ENCODE measurements at regions not wholly inside any gene's neighbourhood (a gene's known extent, or its start where the extent isn't known, plus 50 kb on each side); places are given as distances from the start of the nearest gene placed in this dataset.

DNA sequence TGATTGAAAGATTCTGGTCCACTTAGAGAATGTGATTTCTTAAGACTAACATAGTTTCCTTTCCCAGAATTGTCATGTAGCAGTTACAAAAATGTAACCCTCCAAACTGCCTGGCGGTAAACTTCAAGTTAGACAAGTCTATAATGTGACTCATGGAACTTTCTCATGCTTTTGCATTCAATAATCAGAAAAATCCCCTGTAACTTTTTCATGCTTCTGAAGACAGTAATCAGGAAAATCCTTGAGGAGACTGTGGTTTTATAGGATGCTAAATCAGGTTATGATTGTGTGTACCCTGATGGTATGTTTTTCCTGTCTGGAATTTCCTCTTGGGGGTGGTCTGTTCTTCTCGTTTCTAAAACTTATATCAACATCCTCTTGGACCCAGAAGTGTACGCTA is 74.0 kb upstream of the RARB start:
- Mint-ChIP-seq H3K4me3 (ENCODE audit: low read depth) (no peak overlapping the region), H3K9me3 (no peaks in the 10 kb centered on the region), H3K27me3 (ENCODE audit: low read depth) (no peaks in the 10 kb centered on the region), H3K27ac (no peak overlapping the region), H3K36me3 (ENCODE audit: low read depth) (no peaks in the 10 kb centered on the region), H3K4me1 (ENCODE audit: low read depth) (no peaks in the 10 kb centered on the region)
- DNase-seq (ENCODE audit: low spot score): no peak
- intact Hi-C loops (cut with micrococcal nuclease): no loop called here

DNA sequence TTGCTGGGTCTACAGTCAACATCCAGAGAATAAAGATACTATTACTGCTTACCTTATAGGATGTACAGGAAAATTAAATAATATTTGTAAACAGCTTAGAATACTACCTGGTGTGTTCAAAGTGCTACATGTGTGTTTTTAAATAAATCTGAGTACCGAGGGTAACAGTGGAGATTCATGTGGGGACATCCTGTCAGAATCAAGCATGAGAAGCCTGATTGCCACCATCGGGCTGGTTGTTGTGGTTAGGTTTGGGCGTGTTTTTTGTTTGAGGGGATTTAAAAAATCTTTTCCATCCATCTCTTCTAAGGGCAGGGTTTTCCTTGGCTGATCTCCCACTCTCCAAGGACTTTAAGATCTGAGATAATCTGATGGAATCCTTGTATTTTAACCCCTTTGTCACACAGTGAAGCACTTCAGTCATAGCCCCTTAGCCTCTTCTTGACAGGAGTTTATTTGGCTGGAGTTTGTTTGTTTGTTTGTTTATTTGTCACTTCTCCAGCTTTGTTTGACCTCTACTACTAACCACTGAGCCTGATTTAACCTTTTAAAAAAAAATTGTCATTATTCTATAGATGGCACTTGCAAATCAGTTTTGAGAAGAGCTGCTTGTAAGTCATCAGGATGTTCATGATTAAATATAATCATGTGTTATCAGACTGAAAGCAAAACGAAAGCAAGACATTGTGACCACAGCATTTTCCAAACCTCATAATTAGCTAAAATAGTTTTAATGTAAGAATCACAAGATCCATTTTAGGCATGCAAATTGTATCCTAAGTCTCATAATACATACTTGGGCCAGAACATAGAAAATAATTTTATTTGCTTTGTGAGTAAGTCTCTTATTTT is 72.8 kb upstream of the RARB start:
- H3K36me3 Mint-ChIP-seq (ENCODE audit: low read depth): no peaks in the 10 kb centered on the region
- H3K27ac Mint-ChIP-seq: no peak overlapping the region
- H3K9me3 Mint-ChIP-seq: no peaks in the 10 kb centered on the region
- intact Hi-C loops (cut with micrococcal nuclease): no loop called here
- no peak overlapping the region for H3K4me3 Mint-ChIP-seq (ENCODE audit: low read depth)
- no peaks in the 10 kb centered on the region for H3K4me1 Mint-ChIP-seq (ENCODE audit: low read depth)
- DNase-seq (ENCODE audit: low spot score): no peak
- H3K27me3 Mint-ChIP-seq (ENCODE audit: low read depth): no peaks in the 10 kb centered on the region

DNA sequence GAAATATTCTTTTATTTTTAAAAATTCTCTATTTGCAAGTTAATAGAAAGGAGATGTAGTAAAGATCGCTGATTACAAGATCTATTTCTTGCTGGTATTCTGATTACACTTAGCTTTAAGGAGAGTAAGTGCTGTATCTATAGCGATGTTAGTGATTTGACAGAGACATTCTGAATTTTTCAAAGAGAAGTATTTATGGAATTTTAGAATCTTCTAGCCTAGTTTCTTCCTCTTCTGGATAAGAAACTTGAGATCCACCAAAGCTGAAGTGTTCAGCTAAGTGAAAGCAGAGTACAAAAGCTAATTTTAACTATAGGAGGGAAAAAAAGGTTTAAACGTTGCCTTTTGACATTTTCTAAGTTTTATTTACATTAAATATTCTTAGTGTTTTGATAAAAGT is 72.1 kb upstream of the RARB start:
- H3K4me3 Mint-ChIP-seq (ENCODE audit: low read depth): no peak overlapping the region
- H3K27ac Mint-ChIP-seq: no peak overlapping the region
- H3K4me1 Mint-ChIP-seq (ENCODE audit: low read depth): no peaks in the 10 kb centered on the region
- H3K36me3 Mint-ChIP-seq (ENCODE audit: low read depth): no peaks in the 10 kb centered on the region
- H3K27me3 Mint-ChIP-seq (ENCODE audit: low read depth): no peaks in the 10 kb centered on the region
- no peak for DNase-seq (ENCODE audit: low spot score)
- H3K9me3 Mint-ChIP-seq: no peaks in the 10 kb centered on the region
- intact Hi-C loops (cut with micrococcal nuclease): no loop called here

DNA sequence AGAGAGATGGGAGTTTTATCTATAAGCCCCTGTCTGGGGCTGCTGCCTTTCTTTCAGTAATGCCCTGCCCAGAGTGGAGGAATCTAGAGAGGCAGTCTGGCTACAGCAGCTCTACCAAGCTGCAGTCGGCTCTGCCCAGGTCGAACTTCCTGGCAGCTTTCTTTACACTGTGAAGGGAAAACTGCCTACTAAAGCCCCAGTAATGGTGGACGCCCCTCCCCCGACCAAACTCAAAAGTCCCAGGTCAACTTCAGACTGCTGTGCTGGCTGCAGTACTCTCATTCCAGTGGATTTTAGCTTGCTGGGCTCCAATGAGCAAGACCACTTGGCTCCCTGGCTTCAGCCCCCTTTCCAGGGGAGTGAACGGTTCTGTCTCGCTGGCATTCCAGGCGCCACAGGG is 65.9 kb upstream of the RARB start:
- Mint-ChIP-seq H3K27me3 (ENCODE audit: low read depth) (no peaks in the 10 kb centered on the region), H3K9me3 (peaks cover 6% of the 10 kb centered on the region), H3K4me1 (ENCODE audit: low read depth) (no peaks in the 10 kb centered on the region), H3K27ac (no peak overlapping the region), H3K36me3 (ENCODE audit: low read depth) (no peaks in the 10 kb centered on the region), H3K4me3 (ENCODE audit: low read depth) (no peak overlapping the region)
- intact Hi-C loops (cut with micrococcal nuclease): no loop called here
- DNase-seq (ENCODE audit: low spot score): no peak

DNA sequence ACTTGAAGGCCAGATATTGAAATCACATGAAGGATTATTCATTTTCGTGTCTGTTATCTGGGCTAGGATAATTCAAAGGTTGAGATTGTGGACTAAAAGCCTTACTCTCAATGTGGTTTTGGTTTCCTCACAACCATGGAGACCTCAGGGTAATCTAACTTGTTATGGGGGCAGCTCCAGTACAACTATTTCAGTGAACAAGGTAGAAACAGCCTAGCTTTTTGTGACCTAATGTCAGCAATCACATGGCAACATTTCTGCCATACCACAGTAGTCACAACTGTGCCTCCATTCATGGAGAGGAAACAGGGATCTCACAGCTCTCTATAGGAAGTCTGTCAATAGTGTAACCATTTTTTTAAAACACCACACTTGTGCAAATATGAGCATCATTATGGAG is 62.4 kb upstream of the RARB start:
- Mint-ChIP-seq H3K27ac (no peak overlapping the region), H3K36me3 (ENCODE audit: low read depth) (no peaks in the 10 kb centered on the region), H3K27me3 (ENCODE audit: low read depth) (no peaks in the 10 kb centered on the region), H3K4me1 (ENCODE audit: low read depth) (no peaks in the 10 kb centered on the region), H3K4me3 (ENCODE audit: low read depth) (no peak overlapping the region), H3K9me3 (peaks cover 6% of the 10 kb centered on the region)
- intact Hi-C loops (cut with micrococcal nuclease): no loop called here
- no peak for DNase-seq (ENCODE audit: low spot score)

DNA sequence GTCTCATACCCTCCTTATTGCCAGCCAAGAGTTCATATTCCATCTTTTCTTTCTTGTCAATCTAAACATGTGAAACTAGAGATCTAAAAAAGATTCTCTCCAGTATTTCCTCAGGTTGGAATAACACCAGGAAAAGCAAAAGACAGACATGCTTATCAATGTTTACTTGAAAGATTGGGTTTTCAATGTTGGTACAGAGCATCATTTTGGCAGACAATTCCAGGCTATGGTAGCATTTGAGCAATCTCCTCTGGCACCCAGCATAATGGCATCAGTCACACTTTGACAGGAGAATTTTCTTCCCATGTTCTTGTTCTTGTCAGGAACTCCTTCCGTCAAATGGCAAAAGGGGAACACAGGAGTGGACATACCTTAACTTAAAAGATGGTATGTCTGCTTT is 61.0 kb upstream of the RARB start:
- Mint-ChIP-seq H3K27ac (no peak overlapping the region), H3K27me3 (ENCODE audit: low read depth) (no peaks in the 10 kb centered on the region), H3K9me3 (peaks cover 6% of the 10 kb centered on the region), H3K36me3 (ENCODE audit: low read depth) (no peaks in the 10 kb centered on the region), H3K4me3 (ENCODE audit: low read depth) (no peak overlapping the region), H3K4me1 (ENCODE audit: low read depth) (no peaks in the 10 kb centered on the region)
- no peak for DNase-seq (ENCODE audit: low spot score)
- intact Hi-C loops (cut with micrococcal nuclease): no loop called here

DNA sequence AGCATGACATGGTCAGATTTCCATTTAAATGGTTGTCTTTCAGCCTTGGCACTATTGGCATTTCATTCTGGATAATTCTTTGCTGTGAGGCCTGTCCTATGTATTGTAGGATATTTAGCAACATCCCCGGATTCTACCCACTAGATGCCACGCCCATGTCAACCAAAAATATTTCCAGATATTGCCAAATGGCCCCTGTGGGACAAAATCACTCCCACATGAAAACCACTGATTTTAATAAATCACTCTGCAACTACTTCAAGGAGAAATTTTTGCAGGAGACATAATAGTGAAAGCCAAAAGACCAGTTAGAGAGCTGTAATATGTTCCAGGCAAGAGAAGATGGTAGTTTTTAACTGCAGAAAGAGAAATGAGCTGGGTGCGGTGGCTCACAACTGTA is 55.9 kb upstream of the RARB start:
- Mint-ChIP-seq H3K9me3 (no peaks in the 10 kb centered on the region), H3K27ac (no peak overlapping the region), H3K4me3 (ENCODE audit: low read depth) (no peak overlapping the region), H3K4me1 (ENCODE audit: low read depth) (no peaks in the 10 kb centered on the region), H3K27me3 (ENCODE audit: low read depth) (no peaks in the 10 kb centered on the region), H3K36me3 (ENCODE audit: low read depth) (no peaks in the 10 kb centered on the region)
- no peak for DNase-seq (ENCODE audit: low spot score)
- intact Hi-C loops (cut with micrococcal nuclease): no loop called here

DNA sequence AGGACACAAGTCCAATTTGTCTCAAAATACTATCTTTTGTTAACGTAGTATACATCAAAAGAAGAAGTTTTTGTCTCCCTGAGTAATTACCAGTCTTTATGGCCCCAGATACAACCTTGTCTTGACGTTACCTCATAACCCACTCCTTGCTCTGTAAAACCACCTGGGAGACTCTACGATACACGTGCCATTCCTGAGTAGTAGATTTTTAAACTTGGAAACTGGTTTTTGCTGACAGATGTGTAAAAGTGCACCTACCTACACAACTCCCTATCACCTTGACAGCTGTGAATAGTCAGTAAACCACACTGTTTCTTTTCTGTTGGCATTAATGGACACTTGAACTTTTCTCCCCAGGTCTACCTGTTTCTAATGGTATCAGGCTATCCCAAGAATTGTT is 51.7 kb upstream of the RARB start:
- H3K9me3 Mint-ChIP-seq: no peaks in the 10 kb centered on the region
- no peaks in the 10 kb centered on the region for H3K4me1 Mint-ChIP-seq (ENCODE audit: low read depth)
- no peaks in the 10 kb centered on the region for H3K27me3 Mint-ChIP-seq (ENCODE audit: low read depth)
- no peak overlapping the region for H3K4me3 Mint-ChIP-seq (ENCODE audit: low read depth)
- H3K27ac Mint-ChIP-seq: no peak overlapping the region
- H3K36me3 Mint-ChIP-seq (ENCODE audit: low read depth): no peaks in the 10 kb centered on the region
- intact Hi-C loops (cut with micrococcal nuclease): no loop called here
- no peak for DNase-seq (ENCODE audit: low spot score)

DNA sequence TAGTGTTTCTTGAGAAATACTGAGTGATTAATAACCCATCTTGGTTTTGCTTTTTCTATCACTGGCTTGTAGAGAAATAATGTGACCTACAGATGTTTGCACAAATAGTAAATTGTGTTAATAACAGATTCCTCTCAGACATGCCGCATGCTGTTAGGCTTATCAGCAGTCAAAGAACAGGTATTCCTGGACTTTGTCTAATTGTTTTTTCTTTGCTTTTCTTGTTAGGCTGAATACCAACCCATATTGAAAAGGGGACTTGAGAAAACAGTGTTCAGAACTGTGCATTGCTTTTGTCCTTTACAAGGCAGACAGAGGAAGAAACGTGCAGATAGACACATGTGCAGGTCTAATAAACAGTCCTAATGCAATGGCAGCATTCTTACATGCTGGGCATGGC is 51.0 kb upstream of the RARB start:
- intact Hi-C loops (cut with micrococcal nuclease): no loop called here
- no peaks in the 10 kb centered on the region for H3K4me1 Mint-ChIP-seq (ENCODE audit: low read depth)
- no peaks in the 10 kb centered on the region for H3K27me3 Mint-ChIP-seq (ENCODE audit: low read depth)
- no peak overlapping the region for H3K4me3 Mint-ChIP-seq (ENCODE audit: low read depth)
- H3K27ac Mint-ChIP-seq: no peak overlapping the region
- no peaks in the 10 kb centered on the region for H3K36me3 Mint-ChIP-seq (ENCODE audit: low read depth)
- DNase-seq (ENCODE audit: low spot score): no peak
- H3K9me3 Mint-ChIP-seq: no peaks in the 10 kb centered on the region

Measured in activated T-helper 2 cell treated with anti-CD3 and anti-CD28 coated beads, Interferon-gamma antibody, Interleukin-2, Interleukin-4, amounts not matched to agents 10 μg/mL and 5 μg/mL and 100 μg/mL, durations not matched to agents 14 hours and 24 hours and 36 hours (primary cell).